OCI-LY3 (cell line): ENCODE measurements at regions not wholly inside any gene's neighbourhood (a gene's known extent, or its start where the extent isn't known, plus 50 kb on each side); places are given as distances from the start of the nearest gene placed in this dataset.

ENCODE experiments used
- H2AFZ ChIP-seq: fragments of 200-600, 300-600 bp; shearing (Covaris generic); 2 replicates; pipeline ENCODE4 v1.6.0; 2014; ENCODE audit warnings: antibody characterized with exemption, low read depth, low read length
- H3K27ac ChIP-seq: fragments of 200-600, 300-600 bp; sonication (generic); 2 replicates; pipeline ENCODE4 v1.5.1; 2014; ENCODE audit warnings: mild to moderate bottlenecking, low read length, moderate library complexity, mixed read lengths
- H3K27me3 ChIP-seq: fragments of 200-600, 300-600 bp; sonication (generic); 2 replicates; pipeline ENCODE4 v1.6.1; 2014; ENCODE audit warnings: low read depth, low read length, mixed read lengths
- H3K36me3 ChIP-seq: fragments of 200-600, 300-600 bp; sonication (generic); replicated peaks from 2 replicates; pipeline ENCODE3; 2014; ENCODE audit warnings: low read depth, low read length, mixed read lengths
- H3K4me1 ChIP-seq: fragments of 300-600, 200-600 bp; sonication (generic); 2 replicates; pipeline ENCODE4 v1.6.1; 2014; ENCODE audit warnings: low read length, mixed read lengths
- H3K4me2 ChIP-seq: fragments of 200-600, 300-600 bp; sonication (generic); 2 replicates; pipeline ENCODE4 v1.6.1; 2014; ENCODE audit warnings: low read length, mixed read lengths
- H3K4me3 ChIP-seq: fragments of 300-600, 200-600 bp; sonication (generic); 2 replicates; pipeline ENCODE4 v1.5.1; 2014; ENCODE audit warnings: antibody characterized with exemption, mild to moderate bottlenecking, low read length, moderate library complexity
- H3K79me2 ChIP-seq: fragments of 300-600, 200-600 bp; shearing (Covaris generic); 2 replicates; pipeline ENCODE4 v1.6.1; 2014; ENCODE audit warnings: mild to moderate bottlenecking, low read length, mixed read lengths
- H3K9ac ChIP-seq: fragments of 300-600, 200-600 bp; shearing (Covaris generic); 2 replicates; pipeline ENCODE4 v1.6.0; 2014; ENCODE audit warnings: mild to moderate bottlenecking, low read length, moderate library complexity
- H3K9me3 ChIP-seq: fragments of 200-600, 300-600 bp; shearing (Covaris generic); 2 replicates; pipeline ENCODE4 v1.6.1; 2014; ENCODE audit warnings: low read length, mixed read lengths; ENCODE audit not compliant: insufficient read depth
- H4K20me1 ChIP-seq: fragments of 200-600, 300-600 bp; sonication (generic); 2 replicates; pipeline ENCODE4 v1.6.1; 2016; ENCODE audit warnings: low read length, mixed read lengths; ENCODE audit not compliant: insufficient read depth
- EZH2phosphoT487 ChIP-seq: fragments of 200-600 bp; shearing (Covaris generic); IDR thresholded peaks from 2 replicates; pipeline ENCODE4 v1.6.1; 2018; ENCODE audit warnings: antibody characterized with exemption, mixed run types, low read depth
- TF ChIP-seq, protein P1 (sequence below): fragments of 200-600, 300-600 bp; sonication (generic); IDR thresholded peaks from 2 replicates; pipeline ENCODE4 v1.5.1; 2014; ENCODE audit warnings: antibody characterized with exemption, low read length, low read depth

- Histone ChIP-seq H4K20me1 (no peaks in the 10 kb centered on the region), H3K4me3 (no peak overlapping the region), H3K36me3 (no peaks in the 10 kb centered on the region), H3K9ac (no peak overlapping the region), H3K4me1 (no peaks in the 10 kb centered on the region), H3K79me2 (no peaks in the 10 kb centered on the region), H3K9me3 (no peaks in the 10 kb centered on the region), H3K27me3 (peaks cover 20% of the 10 kb centered on the region), H3K27ac (no peak overlapping the region), H3K4me2 (no peak overlapping the region), H2AFZ (no peak overlapping the region)
- TF ChIP-seq EZH2phosphoT487, result no peak
- TF ChIP-seq, protein P1, sequence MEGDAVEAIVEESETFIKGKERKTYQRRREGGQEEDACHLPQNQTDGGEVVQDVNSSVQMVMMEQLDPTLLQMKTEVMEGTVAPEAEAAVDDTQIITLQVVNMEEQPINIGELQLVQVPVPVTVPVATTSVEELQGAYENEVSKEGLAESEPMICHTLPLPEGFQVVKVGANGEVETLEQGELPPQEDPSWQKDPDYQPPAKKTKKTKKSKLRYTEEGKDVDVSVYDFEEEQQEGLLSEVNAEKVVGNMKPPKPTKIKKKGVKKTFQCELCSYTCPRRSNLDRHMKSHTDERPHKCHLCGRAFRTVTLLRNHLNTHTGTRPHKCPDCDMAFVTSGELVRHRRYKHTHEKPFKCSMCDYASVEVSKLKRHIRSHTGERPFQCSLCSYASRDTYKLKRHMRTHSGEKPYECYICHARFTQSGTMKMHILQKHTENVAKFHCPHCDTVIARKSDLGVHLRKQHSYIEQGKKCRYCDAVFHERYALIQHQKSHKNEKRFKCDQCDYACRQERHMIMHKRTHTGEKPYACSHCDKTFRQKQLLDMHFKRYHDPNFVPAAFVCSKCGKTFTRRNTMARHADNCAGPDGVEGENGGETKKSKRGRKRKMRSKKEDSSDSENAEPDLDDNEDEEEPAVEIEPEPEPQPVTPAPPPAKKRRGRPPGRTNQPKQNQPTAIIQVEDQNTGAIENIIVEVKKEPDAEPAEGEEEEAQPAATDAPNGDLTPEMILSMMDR, result no peak
Measured at GRCh38 chr11:76266286-76267100, 60.2 kb upstream of the WNT11 start.

DNA sequence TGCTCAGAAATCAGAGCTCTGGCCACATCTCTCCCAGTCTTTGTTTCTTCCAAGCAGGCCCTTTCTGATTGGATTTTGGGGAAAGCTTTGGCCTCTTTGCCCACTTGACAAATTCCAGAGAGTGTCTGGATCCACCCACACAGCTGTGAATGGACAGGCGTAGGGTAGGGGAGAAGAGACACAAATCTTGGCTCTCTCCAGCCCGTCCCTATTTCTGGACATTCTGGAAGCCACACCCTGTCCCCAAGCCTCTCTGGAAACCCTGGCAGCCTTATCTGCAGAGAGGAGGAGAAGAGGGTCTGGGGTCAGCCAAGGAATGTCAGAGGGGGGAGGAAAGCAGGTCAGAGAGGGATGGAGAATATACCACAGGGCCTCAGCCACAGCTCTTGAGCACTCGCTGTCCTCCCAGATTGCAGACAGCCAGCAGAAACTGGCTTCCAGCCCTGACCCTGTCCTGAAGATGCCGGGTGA is 59.5 kb upstream of the WNT11 start:
- Histone ChIP-seq H3K79me2 (no peaks in the 10 kb centered on the region), H4K20me1 (no peaks in the 10 kb centered on the region), H3K4me3 (no peak overlapping the region), H3K27ac (no peak overlapping the region), H3K9ac (no peak overlapping the region), H3K27me3 (peaks cover 22% of the 10 kb centered on the region), H3K36me3 (no peaks in the 10 kb centered on the region), H3K4me2 (no peak overlapping the region), H2AFZ (no peak overlapping the region), H3K4me1 (no peaks in the 10 kb centered on the region), H3K9me3 (no peaks in the 10 kb centered on the region)
- TF ChIP-seq, protein P1, result no peak
- TF ChIP-seq EZH2phosphoT487, result no peak

DNA sequence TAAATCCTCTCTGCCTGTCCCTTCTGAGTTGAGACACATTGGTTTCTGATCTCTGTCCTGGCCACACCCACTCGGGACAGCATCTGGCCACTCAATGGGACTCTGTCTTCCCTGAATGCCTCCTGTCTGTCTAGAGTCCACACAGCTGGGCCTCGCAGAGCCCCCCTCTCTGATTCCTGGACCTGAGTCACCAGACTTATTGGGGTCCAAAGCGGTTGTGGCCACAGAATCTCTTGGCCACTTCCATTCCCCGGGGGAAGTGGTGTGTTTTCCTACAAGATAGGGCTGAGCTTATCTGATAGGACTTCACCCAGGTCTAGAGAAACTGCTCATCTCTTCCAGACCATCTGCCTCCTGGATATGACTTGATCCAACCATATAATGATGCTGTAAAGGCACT is 57.4 kb upstream of the WNT11 start:
- Histone ChIP-seq H3K4me2 (no peak overlapping the region), H4K20me1 (no peaks in the 10 kb centered on the region)

GRCh38 chr11:76263166-76263565 is 56.9 kb upstream of the WNT11 start:
- H4K20me1 ChIP-seq, result no peaks in the 10 kb centered on the region
- H3K79me2 ChIP-seq, result no peaks in the 10 kb centered on the region
- H3K27me3 ChIP-seq, result peaks cover 47% of the 10 kb centered on the region
- no peak overlapping the region for H2AFZ ChIP-seq
- no peak overlapping the region for H3K27ac ChIP-seq
- no peaks in the 10 kb centered on the region for H3K9me3 ChIP-seq
- H3K4me3 ChIP-seq, result no peak overlapping the region
- no peaks in the 10 kb centered on the region for H3K4me1 ChIP-seq
- H3K4me2 ChIP-seq, result no peak overlapping the region
- H3K9ac ChIP-seq, result no peak overlapping the region
- TF ChIP-seq EZH2phosphoT487, result no peak
- TF ChIP-seq, protein P1, result no peak
- no peaks in the 10 kb centered on the region for H3K36me3 ChIP-seq

More for the DNA sequence above, 57.4 kb upstream of the WNT11 start:
- Histone ChIP-seq H3K4me1 (no peaks in the 10 kb centered on the region), H3K27me3 (peaks cover 42% of the 10 kb centered on the region), H3K9ac (no peak overlapping the region), H2AFZ (no peak overlapping the region), H3K9me3 (no peaks in the 10 kb centered on the region), H3K4me3 (no peak overlapping the region), H3K36me3 (no peaks in the 10 kb centered on the region), H3K27ac (no peak overlapping the region), H3K79me2 (no peaks in the 10 kb centered on the region)
- no peak for TF ChIP-seq EZH2phosphoT487
- TF ChIP-seq, protein P1, result no peak
